Right cardiac atrium (tissue), 5 donors: ENCODE measurements at regions not wholly inside any gene's neighbourhood (a gene's known extent, or its start where the extent isn't known, plus 50 kb on each side); places are given as distances from the start of the nearest gene placed in this dataset.

Experiments used
- ATAC-seq, 2 donors: fragments of 200-7000 bp; cut with Tn5 transposase; one replicate each; pipeline versions ENCODE4 v1.8.0 to v1.9.1; 2020; ENCODE audit warnings: moderate library complexity in 2 of 2, mild to moderate bottlenecking in 1 of 2
- DNase-seq, 3 donors: peaks; one replicate each; pipeline ENCODE4 v3.0.0-alpha.2; 2020
- H3K27ac ChIP-seq: one replicate; pipeline ENCODE4 v1.5.1; 2013; ENCODE audit warnings: mild to moderate bottlenecking, low read length, control low read depth, moderate library complexity
- H3K27me3 ChIP-seq: one replicate; pipeline ENCODE4 v1.6.1; 2013; ENCODE audit not compliant: control insufficient read depth, insufficient read depth
- H3K4me1 ChIP-seq: one replicate; pipeline ENCODE4 v1.6.1; 2013; ENCODE audit warnings: low read length; ENCODE audit not compliant: control insufficient read depth, insufficient read depth
- H3K4me3 ChIP-seq: one replicate; pipeline ENCODE4 v1.5.1; 2013; ENCODE audit warnings: low read length, control low read depth
- H3K9me3 ChIP-seq: one replicate; pipeline ENCODE4 v1.6.1; 2013; ENCODE audit warnings: low read length; ENCODE audit not compliant: control insufficient read depth
- WGBS: extraction: QIAGEN DNeasy Blood & Tissue Kit; methylation state at CpG from one replicate; pipeline ENCODE4 v1.1.7; 2013; 5-methylcytosine and 5-hydroxymethylcytosine counted together
- intact Hi-C, 4 donors: fragments of 100-400 bp; cut with DNase I; formaldehyde crosslinking; loops; one replicate each; pipeline versions ENCODE4 v1.11.0 to v1.14.0; 2022 to 2023
- donor health status: healthy with polysubstance abuse.
- donor health status: DM: no; HTN: yes; CAD: no.
- donor health status: DM: no; HTN: no; CAD: no.
- donor health status: DM: no; HTN: yes; CAD: no; lungs with severe emphysema.
- donor health status: DM: yes; HTN: yes; CAD: no.

DNA sequence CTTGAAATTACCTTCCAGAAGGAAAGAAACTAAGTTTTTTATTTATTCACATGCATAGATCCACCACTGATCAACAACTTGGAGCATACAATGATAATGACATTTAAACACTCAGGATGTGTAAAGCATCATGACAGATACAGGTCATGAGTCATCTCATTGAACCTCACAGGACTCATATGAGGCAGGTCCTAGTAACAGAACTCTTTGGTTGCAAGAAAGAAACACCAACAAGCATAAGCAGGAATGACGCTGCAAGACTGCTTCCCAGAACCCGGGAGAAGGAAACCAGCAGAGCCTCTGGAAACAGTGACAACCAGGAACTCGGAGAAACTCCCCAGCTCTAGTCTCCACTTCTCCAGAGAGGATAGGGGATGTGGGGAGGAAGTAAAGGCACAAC, 60.8 kb upstream of the IPO5 start:
- ATAC-seq (no peak), DNase-seq (no peak)
- WGBS, result 82% methylated on average over 3 of the region's 3 CpGs
- intact Hi-C loops, result no loop called here
- H3K4me3 ChIP-seq, result no peak overlapping the region
- H3K27me3 ChIP-seq, result no peaks in the 10 kb centered on the region
- H3K4me1 ChIP-seq, result peaks cover 3% of the 10 kb centered on the region
- H3K27ac ChIP-seq, result no peak overlapping the region
- H3K9me3 ChIP-seq, result no peaks in the 10 kb centered on the region

DNA sequence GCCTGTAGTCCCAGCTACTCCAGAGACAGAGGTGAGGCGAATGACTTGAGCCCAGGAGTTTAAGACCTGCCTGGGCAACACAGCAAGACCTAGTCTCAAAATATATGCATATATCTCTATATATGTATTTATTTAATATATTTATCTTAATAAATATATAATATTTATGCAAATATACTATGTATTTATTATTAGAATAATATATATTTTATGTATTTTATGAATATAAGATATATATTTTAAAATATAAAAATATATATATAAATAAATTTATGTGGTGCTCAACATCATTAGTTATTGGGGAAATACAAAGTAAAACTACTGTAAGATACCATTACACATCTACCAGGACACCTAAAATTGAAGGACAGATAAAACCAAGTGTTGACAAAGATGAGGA, 58.1 kb upstream of the IPO5 start:
- Histone ChIP-seq H3K9me3 (no peaks in the 10 kb centered on the region), H3K4me1 (no peaks in the 10 kb centered on the region), H3K4me3 (no peak overlapping the region), H3K27me3 (no peaks in the 10 kb centered on the region), H3K27ac (no peak overlapping the region)
- 94% methylated on average over 1 of the region's 1 CpG for WGBS
- DNase-seq (no peak), ATAC-seq (no peak)
- intact Hi-C loops, result no loop called here

DNA sequence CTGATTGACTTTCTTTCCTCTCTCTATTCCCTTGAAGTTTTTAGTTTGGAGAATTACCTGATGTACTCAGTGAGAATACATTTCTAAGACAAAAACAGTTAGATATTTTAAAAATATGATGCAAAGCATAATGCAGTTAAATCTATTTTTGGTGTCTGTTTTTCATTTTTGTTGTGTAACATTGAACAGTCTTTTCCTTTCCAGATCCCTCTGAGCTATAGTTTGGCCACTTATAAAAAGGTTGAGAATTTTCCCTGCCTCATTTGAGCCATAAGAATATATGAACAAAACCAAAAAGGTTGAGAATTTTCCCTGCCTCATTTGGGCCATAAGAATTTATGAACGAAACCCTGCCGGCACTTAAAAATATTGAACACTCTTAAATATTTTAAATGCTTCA, 57.0 kb upstream of the IPO5 start:
- no peaks in the 10 kb centered on the region for H3K27me3 ChIP-seq
- DNase-seq (no peak), ATAC-seq (no peak)
- no peaks in the 10 kb centered on the region for H3K4me1 ChIP-seq
- intact Hi-C loops, result no loop called here
- no peaks in the 10 kb centered on the region for H3K9me3 ChIP-seq
- no peak overlapping the region for H3K27ac ChIP-seq
- no peak overlapping the region for H3K4me3 ChIP-seq
- 95% methylated on average over 2 of the region's 2 CpGs for WGBS

DNA sequence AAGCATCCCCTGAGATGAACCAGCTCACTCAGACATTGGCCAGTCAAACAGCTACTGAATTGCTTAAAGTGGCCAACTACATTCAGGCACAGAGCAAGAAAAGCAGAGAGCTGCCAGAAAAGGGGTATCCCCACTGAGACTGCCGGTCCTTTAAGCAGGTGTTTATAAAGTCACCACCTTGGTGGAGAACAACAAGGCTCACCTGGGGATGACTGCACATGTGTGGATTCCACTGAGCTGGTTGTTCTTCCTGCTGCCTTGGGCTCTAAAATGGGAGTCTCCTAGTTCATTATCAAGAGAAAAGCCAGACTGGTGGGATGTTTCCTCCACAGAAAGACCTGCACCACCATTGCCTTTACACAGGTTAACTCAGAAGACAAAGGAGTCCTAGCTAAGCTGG, 51.8 kb upstream of the IPO5 start:
- no peak overlapping the region for H3K4me3 ChIP-seq
- intact Hi-C loops, result no loop called here
- H3K27me3 ChIP-seq, result no peaks in the 10 kb centered on the region
- no peak for DNase-seq
- no peaks in the 10 kb centered on the region for H3K4me1 ChIP-seq
- no peak overlapping the region for H3K27ac ChIP-seq
- no peak for ATAC-seq
- WGBS, result 73% methylated on average over 1 of the region's 1 CpG
- no peaks in the 10 kb centered on the region for H3K9me3 ChIP-seq
